Mononuclear cell (primary cell): ENCODE measurements at regions not wholly inside any gene's neighbourhood (a gene's known extent, or its start where the extent isn't known, plus 50 kb on each side); places are given as distances from the start of the nearest gene placed in this dataset.
"Not testable (repeated sequence)": the region's sequence is repeated elsewhere in the genome, so short reads cannot be mapped to it uniquely, and the experiment has no call there.

Source experiments
- H3K27me3 ChIP-seq: 2 replicates; pipeline ENCODE4 v1.6.0; 2011; ENCODE audit warnings: low read length, control low read depth; ENCODE audit not compliant: insufficient read depth
- H3K4me1 ChIP-seq: 2 replicates; pipeline ENCODE4 v1.5.1; 2011; ENCODE audit warnings: mild to moderate bottlenecking, low read length, control low read depth; ENCODE audit not compliant: insufficient read depth
- H3K4me3 ChIP-seq: 2 replicates; pipeline ENCODE4 v1.5.1; 2011; ENCODE audit warnings: mild to moderate bottlenecking, low read length, moderate library complexity
- H3K9me3 ChIP-seq: 2 replicates; pipeline ENCODE4 v1.5.1; 2011; ENCODE audit warnings: low read depth, mild to moderate bottlenecking, control low read depth, low read length

DNA sequence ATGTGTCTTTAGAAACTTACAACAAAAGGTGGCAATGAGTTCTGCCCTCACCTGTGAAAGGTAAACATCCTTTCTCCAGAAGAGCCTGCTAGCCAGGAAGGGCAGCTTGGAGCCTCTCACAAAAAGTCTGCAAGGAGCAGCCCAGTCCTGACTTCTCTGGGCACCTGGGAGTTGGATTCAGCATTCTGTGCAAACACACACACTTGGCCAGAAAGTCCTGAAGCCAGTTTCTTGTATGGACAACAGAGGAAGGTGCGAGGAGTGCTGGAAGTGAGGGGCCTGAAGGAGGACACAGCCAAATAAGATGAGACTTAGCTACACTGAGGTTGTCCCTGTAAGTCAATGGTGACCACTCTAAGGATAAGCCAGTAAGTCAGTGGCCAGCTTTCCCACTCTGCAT is 52.4 kb upstream of the SLC1A4 start:
- no peaks in the 10 kb centered on the region for H3K27me3 ChIP-seq
- H3K4me3 ChIP-seq = no peak overlapping the region
- peaks cover 70% of the 10 kb centered on the region for H3K4me1 ChIP-seq
- H3K9me3 ChIP-seq = no peaks in the 10 kb centered on the region

DNA sequence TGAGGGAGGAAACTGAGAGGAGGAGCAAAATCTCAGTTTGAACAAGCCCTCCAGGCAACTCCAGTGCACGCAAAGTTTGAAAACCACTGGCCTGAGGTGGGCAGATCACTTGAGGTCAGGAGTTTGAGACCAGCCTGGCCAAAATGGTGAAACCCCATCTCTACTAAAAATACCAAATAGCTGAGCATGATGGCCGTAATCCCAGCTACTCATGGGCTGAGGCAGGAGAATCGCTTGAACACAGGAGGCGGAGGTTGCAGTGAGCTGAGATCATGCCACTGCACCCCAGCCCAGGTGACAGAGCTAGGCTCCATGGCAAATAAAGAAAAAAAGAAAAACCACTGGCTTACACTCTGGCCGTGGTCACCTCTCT is 51.9 kb upstream of the SLC1A4 start:
- H3K27me3 ChIP-seq, H3K9me3 ChIP-seq, H3K4me3 ChIP-seq: not testable (repeated sequence)
- peaks cover 70% of the 10 kb centered on the region for H3K4me1 ChIP-seq

DNA sequence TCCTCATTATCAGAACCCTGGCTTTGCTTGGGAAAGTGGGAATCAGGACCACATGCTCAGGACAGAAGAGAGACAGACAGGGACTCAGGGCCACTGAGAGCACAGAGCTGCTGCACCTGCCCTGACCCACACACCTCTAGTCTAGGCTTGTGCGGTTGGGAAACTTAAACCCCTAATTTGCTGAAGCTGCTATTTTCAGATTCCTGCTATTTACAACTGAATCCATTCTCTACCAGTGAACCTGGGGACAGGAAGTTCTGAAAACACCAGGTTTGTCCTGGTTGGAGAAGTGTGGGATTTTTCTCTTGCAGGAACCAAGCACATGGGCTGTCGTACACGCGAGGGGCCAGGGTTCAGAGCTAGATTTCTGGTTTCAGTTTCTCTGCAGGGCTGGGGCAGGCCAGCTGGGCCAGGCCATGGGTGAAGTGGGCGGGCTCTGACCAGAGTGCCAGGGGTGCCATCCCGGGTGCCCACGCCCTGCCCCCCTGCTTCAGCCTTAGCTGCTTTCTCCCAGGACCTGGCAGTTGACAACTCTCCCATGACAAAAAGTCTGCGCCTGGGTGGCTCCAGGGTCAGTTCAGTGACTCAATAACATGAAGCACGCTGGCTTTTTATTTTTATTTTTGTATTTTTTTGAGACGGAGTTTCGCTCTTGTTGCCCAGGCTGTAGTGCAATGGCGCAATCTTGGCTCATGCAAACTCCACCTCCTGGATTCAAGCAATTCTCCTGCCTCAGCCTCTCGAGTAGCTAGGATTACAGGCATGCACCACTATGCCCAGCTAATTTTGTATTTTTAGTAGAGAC is 51.3 kb upstream of the SLC1A4 start:
- H3K27me3 ChIP-seq = no peaks in the 10 kb centered on the region
- H3K4me1 ChIP-seq = peaks cover 70% of the 10 kb centered on the region
- H3K9me3 ChIP-seq = no peaks in the 10 kb centered on the region
- no peak overlapping the region for H3K4me3 ChIP-seq

DNA sequence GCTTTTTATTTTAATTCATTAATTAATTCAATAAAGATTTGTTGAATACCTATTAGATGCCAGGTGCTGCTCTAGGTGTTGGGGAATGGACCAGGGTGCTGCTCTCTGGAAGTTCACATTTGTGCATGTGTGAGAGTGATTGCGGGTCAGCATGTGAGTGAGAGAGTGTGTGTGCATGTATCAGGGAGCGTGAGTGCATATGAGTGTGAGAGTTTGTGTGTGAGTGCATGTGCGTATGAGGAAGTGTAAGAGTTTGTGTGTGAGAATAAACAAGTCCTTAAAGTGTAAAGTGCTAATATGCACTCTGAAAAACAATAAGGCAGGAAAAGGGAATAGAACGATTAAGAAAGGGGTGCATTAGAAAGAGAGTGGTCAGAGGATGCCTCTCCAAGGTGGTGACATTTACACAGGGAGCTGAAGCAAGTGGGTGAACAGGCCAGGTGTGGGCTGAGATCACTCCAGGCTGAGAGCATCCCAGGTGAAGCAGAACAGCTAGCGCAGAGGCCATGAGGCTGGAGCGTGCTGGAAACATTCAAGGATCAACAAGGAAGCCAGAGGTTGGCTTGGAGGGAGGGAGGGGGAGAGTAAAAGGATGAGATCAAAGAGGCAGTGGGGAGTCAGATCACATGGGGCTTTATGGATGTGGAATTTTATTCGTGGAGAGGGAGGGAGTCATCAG is 50.5 kb upstream of the SLC1A4 start:
- H3K27me3 ChIP-seq = no peaks in the 10 kb centered on the region
- peaks cover 70% of the 10 kb centered on the region for H3K4me1 ChIP-seq
- H3K4me3 ChIP-seq = no peak overlapping the region
- H3K9me3 ChIP-seq = no peaks in the 10 kb centered on the region

DNA sequence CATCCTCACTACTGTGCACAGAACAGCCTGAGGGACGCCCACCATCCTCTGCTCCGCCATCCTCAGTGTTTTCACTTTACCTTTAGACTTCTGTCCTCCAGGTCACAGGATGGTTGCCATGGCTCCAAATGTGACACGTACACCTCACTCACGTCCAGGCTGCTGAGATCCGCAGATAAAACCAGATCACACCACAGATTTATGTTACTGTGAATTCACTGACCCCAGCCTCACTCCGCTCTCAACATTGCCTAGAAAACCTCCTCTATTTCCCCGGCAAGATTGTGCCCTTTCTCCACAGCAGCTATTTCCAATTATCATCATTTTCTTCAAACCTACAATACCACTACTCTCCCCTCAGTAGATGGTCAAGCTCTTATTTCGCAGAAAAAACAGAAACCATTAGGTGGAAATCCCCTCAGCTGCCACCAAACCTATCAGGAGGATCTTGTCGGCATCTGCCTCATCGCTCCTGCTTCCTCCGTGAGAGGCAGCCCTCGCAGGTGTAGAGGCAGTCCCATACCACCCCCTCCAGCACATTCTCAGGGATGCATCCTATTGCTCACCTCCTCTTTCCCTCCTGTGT is 49.8 kb upstream of the SLC1A4 start:
- Histone ChIP-seq H3K27me3 (no peaks in the 10 kb centered on the region), H3K4me3 (no peak overlapping the region), H3K4me1 (peaks cover 70% of the 10 kb centered on the region), H3K9me3 (no peaks in the 10 kb centered on the region)
